ENCODE measurements at regions not wholly inside any gene's neighbourhood (a gene's known extent, or its start where the extent isn't known, plus 50 kb on each side); places are given as distances from the start of the nearest gene placed in this dataset.

- Histone ChIP-seq H3K9me3 (ENCODE audit: low read depth) (no peaks in the 10 kb centered on the region), H2AFZ (no peak overlapping the region), H3K27me3 (no peaks in the 10 kb centered on the region), H3K4me2 (no peak overlapping the region), H4K20me1 (ENCODE audit: insufficient read depth, poor library complexity, severe bottlenecking) (no peaks in the 10 kb centered on the region), H3K4me3 (no peak overlapping the region), H3K36me3 (replicated peaks; ENCODE audit: insufficient read depth, low read depth) (no peaks in the 10 kb centered on the region), H3K27ac (no peak overlapping the region), H3K79me2 (no peaks in the 10 kb centered on the region), H3K4me1 (ENCODE audit: insufficient read depth) (no peaks in the 10 kb centered on the region), H3K9me2 (replicated peaks; ENCODE audit: insufficient read depth) (no peaks in the 10 kb centered on the region)
- no peak for DNase-seq (ENCODE audit: low spot score)
- TF ChIP-seq EZH2phosphoT487 (IDR thresholded peaks at IDR 0.05; ENCODE audit: low read depth, severe bottlenecking, unreplicated experiment) (no peak), EZH2 (IDR thresholded peaks at IDR 0.05; ENCODE audit: borderline replicate concordance) (no peak), CTCF (IDR thresholded peaks at IDR 0.05; ENCODE audit: poor library complexity) (no peak)
- WGBS (ENCODE audit: low lambda C conversion rate, missing lambda C conversion rate), result 56% methylated on average over 10 of the region's 10 CpGs
These were observed 83.9 kb downstream of the SOX9 start for GRCh38 chr17:72204742-72205141.

- Histone ChIP-seq H3K4me3 (no peak overlapping the region), H3K27ac (no peak overlapping the region), H3K4me2 (no peak overlapping the region), H3K9me2 (replicated peaks; ENCODE audit: insufficient read depth) (no peaks in the 10 kb centered on the region), H3K9me3 (ENCODE audit: low read depth) (no peaks in the 10 kb centered on the region), H3K27me3 (no peaks in the 10 kb centered on the region), H2AFZ (no peak overlapping the region), H3K4me1 (ENCODE audit: insufficient read depth) (no peaks in the 10 kb centered on the region), H3K79me2 (no peaks in the 10 kb centered on the region), H3K36me3 (replicated peaks; ENCODE audit: insufficient read depth, low read depth) (no peaks in the 10 kb centered on the region), H4K20me1 (ENCODE audit: insufficient read depth, poor library complexity, severe bottlenecking) (no peaks in the 10 kb centered on the region)
- no peak for DNase-seq (ENCODE audit: low spot score)
- WGBS (ENCODE audit: low lambda C conversion rate, missing lambda C conversion rate), result 27% methylated on average over 14 of the region's 14 CpGs
- TF ChIP-seq EZH2 (IDR thresholded peaks at IDR 0.05; ENCODE audit: borderline replicate concordance) (no peak), CTCF (IDR thresholded peaks at IDR 0.05; ENCODE audit: poor library complexity) (no peak), EZH2phosphoT487 (IDR thresholded peaks at IDR 0.05; ENCODE audit: low read depth, severe bottlenecking, unreplicated experiment) (no peak)
These were observed 84.5 kb downstream of the SOX9 start for GRCh38 chr17:72205357-72205756.

GRCh38 chr17:72205822-72206221 is 85.0 kb downstream of the SOX9 start:
- Histone ChIP-seq H3K27me3 (no peaks in the 10 kb centered on the region), H3K9me2 (replicated peaks; ENCODE audit: insufficient read depth) (no peaks in the 10 kb centered on the region), H4K20me1 (ENCODE audit: insufficient read depth, poor library complexity, severe bottlenecking) (no peaks in the 10 kb centered on the region), H3K36me3 (replicated peaks; ENCODE audit: insufficient read depth, low read depth) (no peaks in the 10 kb centered on the region), H3K27ac (no peak overlapping the region), H3K9me3 (ENCODE audit: low read depth) (no peaks in the 10 kb centered on the region), H2AFZ (no peak overlapping the region), H3K4me2 (no peak overlapping the region), H3K4me1 (ENCODE audit: insufficient read depth) (no peaks in the 10 kb centered on the region), H3K79me2 (no peaks in the 10 kb centered on the region), H3K4me3 (no peak overlapping the region)
- TF ChIP-seq EZH2phosphoT487 (IDR thresholded peaks at IDR 0.05; ENCODE audit: low read depth, severe bottlenecking, unreplicated experiment), result no peak
- WGBS (ENCODE audit: low lambda C conversion rate, missing lambda C conversion rate), result 82% methylated on average over 3 of the region's 3 CpGs
- no peak for DNase-seq (ENCODE audit: low spot score)

GRCh38 chr17:72206376-72206775 is 85.6 kb downstream of the SOX9 start:
- Histone ChIP-seq H3K27ac (no peak overlapping the region), H2AFZ (no peak overlapping the region), H3K79me2 (no peaks in the 10 kb centered on the region), H3K36me3 (replicated peaks; ENCODE audit: insufficient read depth, low read depth) (no peaks in the 10 kb centered on the region), H4K20me1 (ENCODE audit: insufficient read depth, poor library complexity, severe bottlenecking) (no peaks in the 10 kb centered on the region), H3K9me3 (ENCODE audit: low read depth) (no peaks in the 10 kb centered on the region), H3K4me2 (no peak overlapping the region), H3K9me2 (replicated peaks; ENCODE audit: insufficient read depth) (no peaks in the 10 kb centered on the region), H3K4me3 (no peak overlapping the region), H3K27me3 (no peaks in the 10 kb centered on the region), H3K4me1 (ENCODE audit: insufficient read depth) (no peaks in the 10 kb centered on the region)
- DNase-seq (ENCODE audit: low spot score), result no peak
- TF ChIP-seq EZH2 (IDR thresholded peaks at IDR 0.05; ENCODE audit: borderline replicate concordance) (no peak), CTCF (IDR thresholded peaks at IDR 0.05; ENCODE audit: poor library complexity) (no peak), EZH2phosphoT487 (IDR thresholded peaks at IDR 0.05; ENCODE audit: low read depth, severe bottlenecking, unreplicated experiment) (no peak)
- WGBS (ENCODE audit: low lambda C conversion rate, missing lambda C conversion rate), result 78% methylated on average over 4 of the region's 4 CpGs
